ENCODE measurements at regions not wholly inside any gene's neighbourhood (a gene's known extent, or its start where the extent isn't known, plus 50 kb on each side); places are given as distances from the start of the nearest gene placed in this dataset.

GRCh38 chr11:36848660-36849059, 250.6 kb upstream of the RAG2 start:
- no peak overlapping the region for H3K4me3 ChIP-seq (ENCODE audit: low read length)
- H3K9ac ChIP-seq (ENCODE audit: low read length): no peak overlapping the region
- H3F3A ChIP-seq (ENCODE audit: insufficient read depth, low read length, poor library complexity, severe bottlenecking): no peaks in the 10 kb centered on the region
- no peak overlapping the region for H3K4me2 ChIP-seq (ENCODE audit: low read length)
- no peak for TF ChIP-seq CTCF (IDR thresholded peaks at IDR 0.05; ENCODE audit: poor library complexity, severe bottlenecking)
- no peak for TF ChIP-seq EP300 (conservative IDR thresholded peaks at IDR 0.05; ENCODE audit: poor library complexity, severe bottlenecking)
- TF ChIP-seq MXI1 (conservative IDR thresholded peaks at IDR 0.05; ENCODE audit: poor library complexity, severe bottlenecking): no peak
- TF ChIP-seq REST (IDR thresholded peaks at IDR 0.05; ENCODE audit: borderline replicate concordance): no peak
- no peak for TF ChIP-seq RAD21 (conservative IDR thresholded peaks at IDR 0.05)
- TF ChIP-seq TAF1 (IDR thresholded peaks at IDR 0.05; ENCODE audit: low read depth): no peak
- TF ChIP-seq EZH2 (IDR thresholded peaks at IDR 0.05; ENCODE audit: borderline replicate concordance, insufficient read depth, low read length, poor library complexity, severe bottlenecking): no peak
- TF ChIP-seq POLR2AphosphoS5 (IDR thresholded peaks at IDR 0.05): no peak
- no peak for TF ChIP-seq SMC3 (conservative IDR thresholded peaks at IDR 0.05; ENCODE audit: poor library complexity)
- no peaks in the 10 kb centered on the region for H3K9me3 ChIP-seq (ENCODE audit: low read length)
- no peaks in the 10 kb centered on the region for H3K27me3 ChIP-seq (ENCODE audit: insufficient read depth, low read depth, low read length)
- no peaks in the 10 kb centered on the region for H3K79me2 ChIP-seq (replicated peaks; ENCODE audit: insufficient read depth, low read length)
- H4K20me1 ChIP-seq (ENCODE audit: insufficient read depth): no peaks in the 10 kb centered on the region
- H3K36me3 ChIP-seq (ENCODE audit: insufficient read depth, low read length): no peaks in the 10 kb centered on the region
- H3K9me2 ChIP-seq (ENCODE audit: insufficient read depth, low read length): no peaks in the 10 kb centered on the region
- no peak overlapping the region for H2AFZ ChIP-seq (ENCODE audit: low read depth, low read length)
- H3K27ac ChIP-seq (ENCODE audit: low read length): no peak overlapping the region

GRCh38 chr11:36840378-36840777, 242.3 kb upstream of the RAG2 start:
- H4K20me1 ChIP-seq (ENCODE audit: insufficient read depth): no peaks in the 10 kb centered on the region
- H3K4me3 ChIP-seq (ENCODE audit: low read length): no peak overlapping the region
- no peak overlapping the region for H2AFZ ChIP-seq (ENCODE audit: low read depth, low read length)
- H3K9ac ChIP-seq (ENCODE audit: low read length): no peak overlapping the region
- TF ChIP-seq POLR2AphosphoS5 (IDR thresholded peaks at IDR 0.05) (no peak), MXI1 (conservative IDR thresholded peaks at IDR 0.05; ENCODE audit: poor library complexity, severe bottlenecking) (no peak), EP300 (conservative IDR thresholded peaks at IDR 0.05; ENCODE audit: poor library complexity, severe bottlenecking) (no peak), SMC3 (conservative IDR thresholded peaks at IDR 0.05; ENCODE audit: poor library complexity) (no peak), RAD21 (conservative IDR thresholded peaks at IDR 0.05) (no peak), REST (IDR thresholded peaks at IDR 0.05; ENCODE audit: borderline replicate concordance) (no peak), EZH2 (IDR thresholded peaks at IDR 0.05; ENCODE audit: borderline replicate concordance, insufficient read depth, low read length, poor library complexity, severe bottlenecking) (no peak), CTCF (IDR thresholded peaks at IDR 0.05; ENCODE audit: poor library complexity, severe bottlenecking) (no peak), TAF1 (IDR thresholded peaks at IDR 0.05; ENCODE audit: low read depth) (no peak)
- H3K27ac ChIP-seq (ENCODE audit: low read length): no peak overlapping the region
- no peaks in the 10 kb centered on the region for H3K27me3 ChIP-seq (ENCODE audit: insufficient read depth, low read depth, low read length)
- no peaks in the 10 kb centered on the region for H3F3A ChIP-seq (ENCODE audit: insufficient read depth, low read length, poor library complexity, severe bottlenecking)
- no peaks in the 10 kb centered on the region for H3K36me3 ChIP-seq (ENCODE audit: insufficient read depth, low read length)
- no peaks in the 10 kb centered on the region for H3K79me2 ChIP-seq (replicated peaks; ENCODE audit: insufficient read depth, low read length)
- H3K9me3 ChIP-seq (ENCODE audit: low read length): no peaks in the 10 kb centered on the region
- H3K9me2 ChIP-seq (ENCODE audit: insufficient read depth, low read length): no peaks in the 10 kb centered on the region
- H3K4me2 ChIP-seq (ENCODE audit: low read length): no peak overlapping the region
